Aorta (tissue), 5 donors: ENCODE measurements at regions not wholly inside any gene's neighbourhood (a gene's known extent, or its start where the extent isn't known, plus 50 kb on each side); places are given as distances from the start of the nearest gene placed in this dataset.

Experiments
- ATAC-seq: fragments of 200-7000 bp; cut with Tn5 transposase; one replicate; pipeline ENCODE4 v1.9.1; 2022; ENCODE audit warnings: moderate library complexity; ENCODE audit not compliant: low FRiP score
- DNase-seq, 2 donors: peaks; one replicate each; pipeline ENCODE4 v3.0.0-alpha.2; 2020
- H3K27ac ChIP-seq, 2 donors: one replicate each; pipeline ENCODE4 v1.5.1; 2013; ENCODE audit warnings: low read length in 2 of 2, mild to moderate bottlenecking in 2 of 2, moderate library complexity in 2 of 2, control low read depth in 1 of 2, inconsistent platforms in 1 of 2, low read depth in 1 of 2
- H3K27me3 ChIP-seq, 2 donors: one replicate each; pipeline ENCODE4 v1.6.1; 2013; ENCODE audit warnings: control low read depth in 1 of 2, low read length in 1 of 2, mild to moderate bottlenecking in 1 of 2, moderate library complexity in 1 of 2; ENCODE audit not compliant: insufficient read depth in 2 of 2, control insufficient read depth in 1 of 2
- H3K36me3 ChIP-seq, 2 donors: one replicate each; pipeline ENCODE4 v1.6.1; 2013; ENCODE audit warnings: control low read depth in 1 of 2, low read length in 1 of 2, mild to moderate bottlenecking in 1 of 2; ENCODE audit not compliant: insufficient read depth in 2 of 2, control insufficient read depth in 1 of 2
- H3K4me1 ChIP-seq, 2 donors: one replicate each; pipeline ENCODE4 v1.6.1; 2013; ENCODE audit warnings: low read length in 2 of 2, control low read depth in 1 of 2, mild to moderate bottlenecking in 1 of 2, moderate library complexity in 1 of 2; ENCODE audit not compliant: insufficient read depth in 2 of 2, control insufficient read depth in 1 of 2
- H3K4me3 ChIP-seq, 2 donors: one replicate each; pipeline ENCODE4 v1.5.1; 2013; ENCODE audit warnings: low read length in 2 of 2, control low read depth in 1 of 2, mild to moderate bottlenecking in 1 of 2
- H3K9me3 ChIP-seq: one replicate; pipeline ENCODE4 v1.6.1; 2013; ENCODE audit warnings: mild to moderate bottlenecking, low read length; ENCODE audit not compliant: control insufficient read depth
- WGBS, 2 donors: extraction: QIAGEN DNeasy Blood & Tissue Kit; methylation state at CpG; one replicate each; pipeline ENCODE4 v1.1.7; 2013; 5-methylcytosine and 5-hydroxymethylcytosine counted together
- intact Hi-C, 2 donors: fragments of 100-400 bp; cut with DNase I; formaldehyde crosslinking; loops; one replicate each; pipeline versions ENCODE4 v1.14.2 to v1.15.0; 2022
- donor health status: healthy with polysubstance abuse.
- donor health status: Bipolar disorder and iron deficiency.
- donor health status: DM: no; HTN: no; CAD: no.
- donor health status: DM: no; HTN: no; CAD: no.
- donor health status: DM: yes; HTN: yes; CAD: no.

GRCh38 chr7:80977751-80978150, 58.9 kb upstream of the SEMA3C start:
- no peak overlapping the region for H3K27ac ChIP-seq
- no peaks in the 10 kb centered on the region for H3K36me3 ChIP-seq
- no peaks in the 10 kb centered on the region for H3K4me1 ChIP-seq
- DNase-seq (no peak), ATAC-seq (no peak)
- H3K9me3 ChIP-seq = peaks cover 4% of the 10 kb centered on the region
- no peaks in the 10 kb centered on the region for H3K27me3 ChIP-seq
- H3K4me3 ChIP-seq = no peak overlapping the region
- 24 to 31% methylated on average over 1 of the region's 1 CpG for WGBS, 2 donors
- intact Hi-C loops = no loop called here

DNA sequence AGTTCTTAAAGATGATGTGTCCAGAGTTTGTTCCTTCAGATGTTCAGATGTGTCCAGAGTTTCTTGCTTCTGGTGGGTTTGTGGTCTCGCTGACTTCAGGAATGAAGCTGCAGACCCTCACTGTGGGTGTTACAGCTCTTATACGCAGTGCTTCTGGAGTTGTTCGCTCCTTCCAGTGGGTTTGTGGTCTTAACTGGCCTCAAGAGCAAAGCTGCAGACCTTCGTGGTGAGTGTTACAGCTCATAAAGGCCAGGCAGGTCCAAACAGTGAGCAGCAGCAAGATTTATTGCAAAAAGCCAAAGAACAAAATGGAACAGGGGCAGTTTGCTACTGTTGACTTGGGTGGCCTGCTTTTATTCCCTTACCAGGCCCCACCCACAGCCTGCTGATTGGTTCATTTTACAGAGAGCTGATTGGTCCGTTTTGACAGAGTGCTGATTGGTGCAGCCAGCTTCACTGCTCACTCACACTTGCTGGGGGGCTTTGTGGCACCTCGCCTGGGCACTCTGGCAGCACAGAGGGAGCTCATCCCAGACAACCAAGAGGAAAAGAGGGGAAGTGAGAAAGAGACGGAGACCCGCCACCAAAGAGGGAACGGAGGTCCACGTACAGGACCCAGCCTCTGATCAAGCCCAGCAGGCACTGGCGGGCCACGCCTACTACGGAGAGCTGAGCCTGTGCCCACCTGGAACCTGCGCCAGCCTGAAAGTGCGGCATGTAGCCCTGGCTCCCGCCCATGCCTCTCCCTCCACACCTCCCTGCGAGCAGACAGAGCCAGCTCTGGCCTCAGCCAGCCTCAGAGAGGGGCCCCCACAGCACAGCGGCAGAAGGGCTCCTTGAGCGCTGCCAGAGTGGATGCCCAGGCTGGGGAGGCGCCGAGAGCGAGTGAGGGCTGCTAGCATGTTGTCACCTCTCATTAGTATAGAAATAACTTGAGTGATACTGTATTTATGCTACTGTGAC, 55.8 kb upstream of the SEMA3C start:
- 87 to 90% methylated on average over 22 of the region's 22 CpGs for WGBS, 2 donors
- Histone ChIP-seq H3K9me3 (peaks cover 4% of the 10 kb centered on the region), H3K4me1 (no peaks in the 10 kb centered on the region), H3K27ac (no peak overlapping the region), H3K4me3 (no peak overlapping the region), H3K27me3 (no peaks in the 10 kb centered on the region), H3K36me3 (no peaks in the 10 kb centered on the region)
- no peak for ATAC-seq
- no peak for DNase-seq
- intact Hi-C loops = no loop called here

GRCh38 chr7:80971225-80971624, 52.4 kb upstream of the SEMA3C start:
- H3K36me3 ChIP-seq = no peaks in the 10 kb centered on the region
- DNase-seq (no peak), ATAC-seq (no peak)
- no peak overlapping the region for H3K27ac ChIP-seq
- no peaks in the 10 kb centered on the region for H3K27me3 ChIP-seq
- intact Hi-C loops = no loop called here
- WGBS, 2 donors = 77 to 78% methylated on average over 6 of the region's 6 CpGs
- H3K4me3 ChIP-seq = no peak overlapping the region
- H3K4me1 ChIP-seq = no peaks in the 10 kb centered on the region
- peaks cover 2% of the 10 kb centered on the region for H3K9me3 ChIP-seq
